Esophagus muscularis mucosa (tissue), 4 donors: ENCODE measurements at regions not wholly inside any gene's neighbourhood (a gene's known extent, or its start where the extent isn't known, plus 50 kb on each side); places are given as distances from the start of the nearest gene placed in this dataset.

Experiments
- DNase-seq: peaks from one replicate; pipeline ENCODE4 v3.0.0-alpha.2; 2017; ENCODE audit errors: extremely low spot score
- H3K27ac ChIP-seq, 4 donors: fragments of 200-600 bp; sonication (generic); replicated peaks in 1 of 4; 1 replicate in 3 of 4; 2 replicates in 1 of 4; pipeline ENCODE4 v1.5.1; 2016 to 2019; ENCODE audit warnings: mild to moderate bottlenecking in 1 of 4
- H3K27me3 ChIP-seq, 4 donors: fragments of 200-600 bp; sonication (generic); one replicate each; pipeline versions ENCODE4 v1.5.1 to v1.6.0; 2016 to 2019
- H3K36me3 ChIP-seq, 4 donors: fragments of 200-600 bp; sonication (generic); one replicate each; pipeline ENCODE4 v1.5.1; 2016 to 2019
- H3K4me1 ChIP-seq, 4 donors: fragments of 200-600 bp; sonication (generic); one replicate each; pipeline ENCODE4 v1.5.1; 2016 to 2019
- H3K4me3 ChIP-seq, 4 donors: fragments of 200-600 bp; sonication (generic); 1 replicate in 2 of 4; 2 replicates in 2 of 4; pipeline ENCODE4 v1.5.1; 2016 to 2019; ENCODE audit warnings: mild to moderate bottlenecking in 4 of 4, moderate library complexity in 1 of 4
- H3K9me3 ChIP-seq, 4 donors: fragments of 200-600 bp; sonication (generic); 1 replicate in 3 of 4; 2 replicates in 1 of 4; pipeline ENCODE4 v1.5.1; 2016 to 2019
- CTCF ChIP-seq, 3 experiments: fragments of 200-600 bp in 2 of 3; fragments of 450-650 bp in 1 of 3; sonication (generic) in 2 of 3; IDR thresholded peaks; one replicate each; pipeline ENCODE4 v1.5.1; 2017 to 2019; ENCODE audit warnings: antibody characterized with exemption in 3 of 3, mild to moderate bottlenecking in 2 of 3, moderate library complexity in 1 of 3
- EP300 ChIP-seq: sonication (generic); formaldehyde crosslinking; IDR thresholded peaks from one replicate; pipeline ENCODE4 v1.6.1; 2017; ENCODE audit warnings: antibody characterized with exemption
- POLR2A ChIP-seq: fragments of 450-650 bp; IDR thresholded peaks from one replicate; pipeline ENCODE4 v1.6.1; 2017; ENCODE audit warnings: antibody characterized with exemption, moderate library complexity, mild to moderate bottlenecking, low read depth
- POLR2AphosphoS5 ChIP-seq, 2 donors: sonication (generic); formaldehyde crosslinking; IDR thresholded peaks; one replicate each; pipeline ENCODE4 v1.6.1; 2017; ENCODE audit warnings: antibody characterized with exemption in 2 of 2
- WGBS: methylation state at CpG from one replicate; pipeline ENCODE4 v1.1.5; 2018; 5-methylcytosine and 5-hydroxymethylcytosine counted together
- intact Hi-C: fragments of 100-400 bp; cut with DNase I; formaldehyde crosslinking; loops from one replicate; pipeline ENCODE4 v1.15.1; 2023

- H3K9me3 ChIP-seq = peaks cover 0 to 21% (median 14%) of the 10 kb centered on the region in 4 donors
- DNase-seq = no peak
- H3K36me3 ChIP-seq = no peaks in the 10 kb centered on the region
- 57% methylated on average over 1 of the region's 1 CpG for WGBS
- H3K27ac ChIP-seq = no peak overlapping the region
- H3K4me1 ChIP-seq = no peaks in the 10 kb centered on the region
- H3K27me3 ChIP-seq = no peaks in the 10 kb centered on the region
- no peak overlapping the region for H3K4me3 ChIP-seq
- intact Hi-C loops = no loop called here
- TF ChIP-seq POLR2A (no peak), POLR2AphosphoS5 (IDR thresholded peaks at IDR 0.05) (no peak), CTCF (IDR thresholded peaks at IDR 0.05) (no peak), EP300 (no peak)
Measured at GRCh38 chr1:73333847-73334503, 864.0 kb downstream of the LRRIQ3 start.

GRCh38 chr1:73331726-73332125, 866.2 kb downstream of the LRRIQ3 start:
- WGBS = 84% methylated on average over 1 of the region's 1 CpG
- H3K36me3 ChIP-seq = no peaks in the 10 kb centered on the region
- TF ChIP-seq POLR2AphosphoS5 (IDR thresholded peaks at IDR 0.05) = no peak
- no peak for TF ChIP-seq EP300
- TF ChIP-seq POLR2A = no peak
- TF ChIP-seq CTCF (IDR thresholded peaks at IDR 0.05) = no peak

GRCh38 chr1:73327998-73328397, 870.0 kb downstream of the LRRIQ3 start:
- H3K4me3 ChIP-seq = no peak overlapping the region
- no peak for DNase-seq
- WGBS = 94% methylated on average over 3 of the region's 3 CpGs
- TF ChIP-seq EP300 (no peak), POLR2AphosphoS5 (IDR thresholded peaks at IDR 0.05) (no peak), CTCF (IDR thresholded peaks at IDR 0.05) (no peak), POLR2A (no peak)
- H3K9me3 ChIP-seq = peaks cover 0 to 27% (median 19%) of the 10 kb centered on the region in 4 donors
- no peaks in the 10 kb centered on the region for H3K36me3 ChIP-seq
- no peaks in the 10 kb centered on the region for H3K27me3 ChIP-seq
- H3K27ac ChIP-seq = no peak overlapping the region
- intact Hi-C loops = no loop called here
- H3K4me1 ChIP-seq = no peaks in the 10 kb centered on the region

More at GRCh38 chr1:73331726-73332125, 866.2 kb downstream of the LRRIQ3 start:
- intact Hi-C loops = no loop called here
- Histone ChIP-seq H3K27ac (no peak overlapping the region), H3K4me3 (no peak overlapping the region), H3K27me3 (no peaks in the 10 kb centered on the region), H3K9me3 (peaks cover 0 to 21% (median 18%) of the 10 kb centered on the region in 4 donors), H3K4me1 (no peaks in the 10 kb centered on the region)
- no peak for DNase-seq

GRCh38 chr1:73327180-73327793, 870.7 kb downstream of the LRRIQ3 start:
- intact Hi-C loops = no loop called here
- peaks cover 0 to 27% (median 17%) of the 10 kb centered on the region in 4 donors for H3K9me3 ChIP-seq
- H3K27ac ChIP-seq = no peak overlapping the region
- TF ChIP-seq EP300 = no peak
- no peak for TF ChIP-seq POLR2AphosphoS5 (IDR thresholded peaks at IDR 0.05)
- no peak for TF ChIP-seq POLR2A
- no peak for TF ChIP-seq CTCF (IDR thresholded peaks at IDR 0.05)
- H3K27me3 ChIP-seq = no peaks in the 10 kb centered on the region
- WGBS = 89% methylated on average over 3 of the region's 3 CpGs
- H3K4me3 ChIP-seq = no peak overlapping the region
- no peaks in the 10 kb centered on the region for H3K36me3 ChIP-seq
- DNase-seq = no peak
- H3K4me1 ChIP-seq = no peaks in the 10 kb centered on the region
